Sigmoid colon (tissue), 6 donors: ENCODE measurements at regions not wholly inside any gene's neighbourhood (a gene's known extent, or its start where the extent isn't known, plus 50 kb on each side); places are given as distances from the start of the nearest gene placed in this dataset.

Experiments used
- DNase-seq: peaks from one replicate; pipeline ENCODE4 v3.0.0-alpha.2; 2019
- H3K27ac ChIP-seq, 4 donors: fragments of 200-600 bp; sonication (generic); one replicate each; pipeline ENCODE4 v1.5.1; 2016 to 2019; ENCODE audit warnings: mild to moderate bottlenecking in 1 of 4
- H3K27me3 ChIP-seq, 3 donors: fragments of 200-600 bp; sonication (generic); one replicate each; pipeline ENCODE4 v1.5.1; 2019; ENCODE audit warnings: mild to moderate bottlenecking in 1 of 3
- H3K36me3 ChIP-seq, 4 donors: fragments of 200-600 bp; sonication (generic); one replicate each; pipeline ENCODE4 v1.5.1; 2016 to 2019
- H3K4me1 ChIP-seq, 4 donors: fragments of 200-600 bp; sonication (generic); one replicate each; pipeline ENCODE4 v1.5.1; 2017 to 2019
- H3K4me3 ChIP-seq, 4 donors: fragments of 200-600 bp; sonication (generic); one replicate each; pipeline ENCODE4 v1.5.1; 2017 to 2019; ENCODE audit warnings: mild to moderate bottlenecking in 2 of 4, moderate library complexity in 1 of 4
- H3K9me3 ChIP-seq, 4 donors: fragments of 200-600 bp in 3 of 4; sonication (generic) in 3 of 4; one replicate each; pipeline versions ENCODE4 v1.5.1 to v1.6.1; 2013 to 2019
- EP300 ChIP-seq, 4 donors: sonication (generic); formaldehyde crosslinking; IDR thresholded peaks; one replicate each; pipeline ENCODE4 v1.6.1; 2017; ENCODE audit warnings: antibody characterized with exemption in 4 of 4
- POLR2A ChIP-seq, 2 donors: fragments of 450-650 bp; IDR thresholded peaks; one replicate each; pipeline ENCODE4 v1.6.1; 2016; ENCODE audit warnings: antibody characterized with exemption in 2 of 2, mild to moderate bottlenecking in 2 of 2, moderate library complexity in 2 of 2
- POLR2AphosphoS5 ChIP-seq, 4 donors: sonication (generic); formaldehyde crosslinking; IDR thresholded peaks; one replicate each; pipeline ENCODE4 v1.6.1; 2017; ENCODE audit warnings: antibody characterized with exemption in 4 of 4
- WGBS, 2 donors: extraction: QIAGEN DNeasy Blood & Tissue Kit; methylation state at CpG; one replicate each; pipeline ENCODE4 v1.1.7; 2013; 5-methylcytosine and 5-hydroxymethylcytosine counted together
- intact Hi-C: fragments of 100-400 bp; cut with DNase I; formaldehyde crosslinking; loops from one replicate; pipeline ENCODE4 v1.15.1; 2023
- TF ChIP-seq, protein P1 (sequence below), 4 experiments: fragments of 450-650 bp in 3 of 4; fragments of 200-600 bp in 1 of 4; IDR thresholded peaks; one replicate each; pipeline ENCODE4 v1.5.1; 2016 to 2019; ENCODE audit warnings: antibody characterized with exemption in 4 of 4, mild to moderate bottlenecking in 3 of 4, moderate library complexity in 2 of 4
- donor health status: healthy with polysubstance abuse.
- donor health status: healthy.

DNA sequence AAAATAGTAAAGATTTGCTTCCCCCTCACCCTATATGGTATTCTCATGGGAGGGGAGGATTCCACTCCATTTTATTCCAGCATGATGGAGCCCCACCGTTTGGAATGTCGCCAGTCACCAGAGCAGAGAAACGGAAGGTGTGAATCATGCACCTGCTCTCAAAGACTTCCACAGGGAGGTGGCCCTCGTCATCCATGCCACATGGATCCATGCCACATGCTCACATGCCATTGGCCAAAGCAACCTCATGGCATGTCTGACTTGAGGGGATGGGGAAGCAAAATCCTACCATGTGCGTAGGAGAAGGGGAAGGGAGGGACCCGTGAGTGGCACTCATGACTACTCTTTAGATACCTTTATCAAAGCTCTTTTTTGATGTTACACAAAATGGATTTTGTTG, 256.0 kb downstream of the SKAP2 start:
- intact Hi-C loops, result no loop called here
- WGBS, 2 donors, result 82 to 84% methylated on average over 6 of the region's 6 CpGs
- Histone ChIP-seq H3K27me3 (no peaks in the 10 kb centered on the region), H3K9me3 (no peaks in the 10 kb centered on the region), H3K4me1 (no peaks in the 10 kb centered on the region), H3K4me3 (no peak overlapping the region), H3K27ac (no peak overlapping the region), H3K36me3 (no peaks in the 10 kb centered on the region)
- TF ChIP-seq EP300 (IDR thresholded peaks at IDR 0.05), result no peak
- TF ChIP-seq, protein P1, sequence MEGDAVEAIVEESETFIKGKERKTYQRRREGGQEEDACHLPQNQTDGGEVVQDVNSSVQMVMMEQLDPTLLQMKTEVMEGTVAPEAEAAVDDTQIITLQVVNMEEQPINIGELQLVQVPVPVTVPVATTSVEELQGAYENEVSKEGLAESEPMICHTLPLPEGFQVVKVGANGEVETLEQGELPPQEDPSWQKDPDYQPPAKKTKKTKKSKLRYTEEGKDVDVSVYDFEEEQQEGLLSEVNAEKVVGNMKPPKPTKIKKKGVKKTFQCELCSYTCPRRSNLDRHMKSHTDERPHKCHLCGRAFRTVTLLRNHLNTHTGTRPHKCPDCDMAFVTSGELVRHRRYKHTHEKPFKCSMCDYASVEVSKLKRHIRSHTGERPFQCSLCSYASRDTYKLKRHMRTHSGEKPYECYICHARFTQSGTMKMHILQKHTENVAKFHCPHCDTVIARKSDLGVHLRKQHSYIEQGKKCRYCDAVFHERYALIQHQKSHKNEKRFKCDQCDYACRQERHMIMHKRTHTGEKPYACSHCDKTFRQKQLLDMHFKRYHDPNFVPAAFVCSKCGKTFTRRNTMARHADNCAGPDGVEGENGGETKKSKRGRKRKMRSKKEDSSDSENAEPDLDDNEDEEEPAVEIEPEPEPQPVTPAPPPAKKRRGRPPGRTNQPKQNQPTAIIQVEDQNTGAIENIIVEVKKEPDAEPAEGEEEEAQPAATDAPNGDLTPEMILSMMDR (IDR thresholded peaks at IDR 0.05), result no peak
- DNase-seq, result peak; percentile 37

DNA sequence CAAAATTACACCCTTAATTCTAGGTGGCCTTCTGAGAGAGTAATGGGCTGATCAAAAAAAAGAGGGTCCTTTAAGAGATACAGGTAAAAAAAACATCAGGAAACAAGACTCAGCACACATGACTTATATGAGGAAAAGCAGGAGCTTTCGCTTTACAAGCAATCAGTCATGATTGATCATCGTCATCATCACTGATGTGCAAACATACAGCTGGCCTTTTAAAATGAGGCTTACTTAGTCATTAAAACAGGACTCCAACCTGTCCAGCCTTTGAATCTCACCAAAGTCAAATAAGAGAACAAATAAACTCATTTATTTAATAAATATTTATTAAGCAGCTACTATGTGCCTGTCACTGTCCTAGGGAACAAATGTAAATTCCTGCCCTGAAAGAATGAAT, 255.3 kb downstream of the SKAP2 start:
- Histone ChIP-seq H3K27me3 (no peaks in the 10 kb centered on the region), H3K4me1 (no peaks in the 10 kb centered on the region), H3K9me3 (no peaks in the 10 kb centered on the region), H3K4me3 (no peak overlapping the region), H3K36me3 (no peaks in the 10 kb centered on the region), H3K27ac (no peak overlapping the region)
- WGBS, 2 donors, result 70 to 74% methylated on average over 2 of the region's 2 CpGs
- no peak for DNase-seq
- intact Hi-C loops, result no loop called here
- TF ChIP-seq, protein P1 (IDR thresholded peaks at IDR 0.05), result no peak
- TF ChIP-seq POLR2A (IDR thresholded peaks at IDR 0.05) (no peak), EP300 (IDR thresholded peaks at IDR 0.05) (no peak), POLR2AphosphoS5 (IDR thresholded peaks at IDR 0.05) (no peak)

DNA sequence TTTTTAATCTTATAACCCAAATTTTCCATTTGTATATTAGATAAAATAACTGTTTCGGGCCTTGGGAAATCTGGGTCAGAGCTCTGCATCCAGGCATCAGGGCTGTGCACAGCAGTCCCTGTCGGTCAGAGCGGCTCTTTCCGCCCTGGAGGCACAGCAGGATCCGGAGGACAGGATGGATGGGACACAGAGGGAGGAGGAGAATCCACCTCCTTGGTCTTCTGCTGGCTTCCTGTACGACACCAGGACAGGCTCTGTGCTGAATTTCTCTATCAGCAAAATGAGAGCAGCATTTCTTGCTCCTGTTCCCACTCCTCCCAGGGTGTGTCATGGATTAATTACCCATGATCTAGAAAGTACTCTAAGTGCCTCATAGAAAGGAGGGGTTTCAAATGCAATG, 254.9 kb downstream of the SKAP2 start:
- H3K4me1 ChIP-seq, result no peaks in the 10 kb centered on the region
- WGBS, 2 donors, result 86 to 87% methylated on average over 6 of the region's 6 CpGs
- H3K36me3 ChIP-seq, result no peaks in the 10 kb centered on the region
- no peaks in the 10 kb centered on the region for H3K27me3 ChIP-seq
- H3K9me3 ChIP-seq, result no peaks in the 10 kb centered on the region
- TF ChIP-seq POLR2AphosphoS5 (IDR thresholded peaks at IDR 0.05) (no peak), EP300 (IDR thresholded peaks at IDR 0.05) (no peak), POLR2A (IDR thresholded peaks at IDR 0.05) (no peak)
- TF ChIP-seq, protein P1 (IDR thresholded peaks at IDR 0.05), result no peak
- peak; percentile 11 for DNase-seq
- H3K4me3 ChIP-seq, result no peak overlapping the region
- intact Hi-C loops, result no loop called here
- no peak overlapping the region for H3K27ac ChIP-seq

DNA sequence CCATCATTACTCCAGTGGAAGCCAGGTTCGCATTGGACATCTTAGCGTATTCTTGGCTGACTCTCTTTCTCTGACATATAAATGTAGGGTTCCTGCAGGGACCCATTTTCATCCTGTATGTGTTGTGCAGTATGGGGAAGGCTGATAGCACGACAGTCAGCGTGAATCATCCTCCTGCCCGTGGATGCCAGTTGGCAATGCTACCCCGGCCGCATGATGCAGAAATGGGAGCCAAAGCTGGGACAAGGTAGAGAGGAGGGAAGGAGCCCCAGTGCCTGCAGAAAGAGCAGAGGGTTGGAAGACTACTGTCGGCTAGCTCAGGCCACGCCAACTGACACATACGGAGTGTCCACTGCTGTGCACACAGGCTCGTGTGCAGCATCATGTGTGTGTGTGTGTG, 251.6 kb downstream of the SKAP2 start:
- Histone ChIP-seq H3K36me3 (no peaks in the 10 kb centered on the region), H3K4me1 (no peaks in the 10 kb centered on the region), H3K27me3 (no peaks in the 10 kb centered on the region), H3K4me3 (no peak overlapping the region), H3K27ac (no peak overlapping the region), H3K9me3 (no peaks in the 10 kb centered on the region)
- intact Hi-C loops, result no loop called here
- 96 to 97% methylated on average over 11 of the region's 11 CpGs for WGBS, 2 donors
- no peak for DNase-seq
- no peak for TF ChIP-seq POLR2AphosphoS5 (IDR thresholded peaks at IDR 0.05)
- no peak for TF ChIP-seq EP300 (IDR thresholded peaks at IDR 0.05)
- no peak for TF ChIP-seq POLR2A (IDR thresholded peaks at IDR 0.05)
- TF ChIP-seq, protein P1 (IDR thresholded peaks at IDR 0.05), result no peak

DNA sequence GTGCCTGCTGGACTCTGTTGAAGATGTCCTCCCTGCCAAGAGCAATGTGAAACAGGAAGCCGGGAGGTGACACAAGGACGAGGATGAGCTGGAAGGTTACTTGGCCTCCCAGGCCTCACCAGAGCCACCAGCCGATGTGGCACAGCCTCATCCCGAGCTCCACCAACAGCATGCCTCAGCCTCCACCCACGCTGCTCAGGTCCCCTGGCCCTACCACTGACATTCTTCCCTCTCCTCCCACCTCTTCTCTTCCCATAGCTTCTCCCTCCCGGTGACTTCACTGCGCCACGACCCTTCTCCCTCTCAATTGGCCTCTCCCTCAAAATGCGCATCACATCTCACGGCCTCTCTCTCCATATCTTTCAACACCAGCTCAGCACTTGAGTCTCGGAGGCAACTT, 249.9 kb downstream of the SKAP2 start:
- Histone ChIP-seq H3K4me3 (no peak overlapping the region), H3K27me3 (no peaks in the 10 kb centered on the region), H3K27ac (no peak overlapping the region), H3K36me3 (no peaks in the 10 kb centered on the region), H3K9me3 (no peaks in the 10 kb centered on the region), H3K4me1 (no peaks in the 10 kb centered on the region)
- intact Hi-C loops, result no loop called here
- WGBS, 2 donors, result 89 to 93% methylated on average over 11 of the region's 11 CpGs
- TF ChIP-seq, protein P1 (IDR thresholded peaks at IDR 0.05), result no peak
- TF ChIP-seq POLR2A (IDR thresholded peaks at IDR 0.05) (no peak), EP300 (IDR thresholded peaks at IDR 0.05) (no peak), POLR2AphosphoS5 (IDR thresholded peaks at IDR 0.05) (no peak)
- no peak for DNase-seq
